Glomerular endothelial cell (primary cell): ENCODE measurements at regions not wholly inside any gene's neighbourhood (a gene's known extent, or its start where the extent isn't known, plus 50 kb on each side); places are given as distances from the start of the nearest gene placed in this dataset.

Experiments used
- DNase-seq: peaks from one replicate; pipeline ENCODE4 v3.0.0-alpha.2; 2011; ENCODE audit warnings: low read depth, low spot score; ENCODE audit errors: extremely low read depth

DNA sequence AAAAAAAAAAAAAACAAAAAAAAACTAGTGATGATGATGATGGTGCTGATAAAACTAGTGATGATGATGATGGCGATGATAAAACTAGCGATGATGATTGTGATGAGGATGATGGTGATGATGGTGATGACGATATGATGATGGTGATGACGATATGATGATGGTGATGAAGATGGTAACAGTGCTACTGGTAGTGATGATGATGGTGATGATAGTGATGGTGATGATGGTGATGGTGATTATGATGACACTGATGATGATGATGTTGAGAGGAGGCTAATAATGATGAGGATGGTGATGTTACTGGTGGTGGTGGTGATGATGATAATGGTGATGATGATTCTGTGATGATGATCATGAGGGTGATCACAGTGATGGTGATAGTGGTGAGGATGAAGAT, 345.5 kb upstream of the CDH4 start:
- no peak for DNase-seq

GRCh38 chr20:60913298-60913697, 338.8 kb upstream of the CDH4 start:
- DNase-seq, result no peak

DNA sequence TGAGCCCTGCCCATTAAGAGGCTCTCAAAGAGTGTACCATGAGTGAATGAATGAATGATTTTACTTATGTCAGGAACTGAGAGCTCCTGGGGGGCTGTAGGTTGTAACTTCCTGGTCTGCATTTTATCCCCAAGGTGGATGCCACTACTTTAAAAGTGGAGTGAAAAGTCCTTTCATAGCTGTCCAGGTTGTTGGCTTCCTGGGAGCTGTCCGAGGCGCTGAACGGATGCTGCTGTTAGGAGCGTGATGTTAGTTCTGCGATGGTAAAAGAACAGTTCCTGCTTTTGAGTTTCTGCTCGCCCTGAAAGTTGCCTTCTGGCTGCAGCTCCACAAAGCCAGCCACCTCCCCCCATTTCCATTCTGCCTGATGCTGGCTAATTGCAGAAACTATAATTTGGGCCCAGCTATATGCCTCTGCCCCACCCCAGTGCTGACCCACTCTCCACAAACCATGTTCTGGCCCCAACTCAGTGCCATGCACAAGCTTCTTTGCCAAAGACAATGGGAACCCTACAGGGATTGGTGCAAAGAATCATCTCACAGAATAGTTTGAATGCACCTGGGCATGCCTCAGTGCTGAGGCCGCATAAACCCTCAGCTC, 330.9 kb upstream of the CDH4 start:
- no peak for DNase-seq

- DNase-seq, result no peak
These were observed 325.2 kb upstream of the CDH4 start for GRCh38 chr20:60926831-60927230.

DNA sequence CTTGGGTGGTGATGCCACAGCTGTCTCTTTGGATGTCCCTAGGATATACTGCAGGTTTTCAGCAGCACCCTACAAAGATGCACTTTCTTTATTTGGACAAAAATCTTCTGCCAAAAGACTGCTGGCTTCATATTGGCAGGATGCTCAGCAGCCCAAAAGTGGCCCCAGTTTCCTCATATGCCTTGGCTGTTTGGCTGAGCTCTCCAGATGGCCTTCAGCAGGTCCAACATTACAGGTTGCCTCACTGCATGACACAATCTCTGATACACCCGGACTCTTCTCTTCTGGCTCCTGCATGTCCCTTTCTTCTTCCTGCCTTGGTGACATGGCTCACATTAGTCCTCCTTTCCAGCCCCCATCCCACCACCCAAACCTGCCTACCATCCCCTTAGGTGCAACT, 323.7 kb upstream of the CDH4 start:
- no peak for DNase-seq

DNA sequence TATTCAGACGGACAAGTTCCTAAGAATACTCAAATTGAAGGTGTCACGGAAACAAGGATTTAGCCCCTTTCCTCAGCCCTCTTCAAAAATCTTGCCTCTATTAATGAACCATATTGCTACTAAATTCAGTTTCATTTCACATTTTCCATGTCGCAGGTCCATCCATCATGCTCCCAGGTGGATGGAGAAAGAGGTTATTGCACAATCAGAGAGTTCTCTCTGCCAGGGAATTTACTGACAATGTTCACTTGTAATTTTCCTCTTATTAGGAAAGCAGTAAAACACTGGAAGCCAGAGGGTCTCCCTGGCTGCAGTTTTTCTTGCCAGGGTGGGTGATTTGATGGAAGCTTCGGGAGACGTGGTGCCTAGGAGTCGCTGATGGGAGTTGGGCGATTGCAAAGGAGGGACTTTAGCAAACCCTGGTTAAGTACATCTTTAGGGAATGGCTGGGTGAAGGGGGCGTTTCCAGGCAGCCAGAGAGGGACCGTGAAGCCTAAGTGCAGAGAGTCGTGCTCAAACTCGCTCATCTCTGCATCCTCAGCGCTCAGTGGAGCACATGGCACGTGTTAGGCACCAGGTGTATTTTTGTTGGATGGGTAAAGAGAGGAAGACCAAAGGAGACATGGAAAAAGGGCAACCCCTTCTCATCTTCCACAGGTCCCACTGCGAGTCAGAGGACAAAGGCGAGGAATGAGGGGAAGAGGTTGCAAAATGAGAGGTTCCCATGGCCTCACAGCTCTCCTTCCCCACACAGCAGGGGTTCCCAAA, 321.9 kb upstream of the CDH4 start:
- DNase-seq, result no peak

- DNase-seq, result no peak
These were observed 320.4 kb upstream of the CDH4 start for GRCh38 chr20:60931696-60932095.

- DNase-seq, result no peak
These were observed 317.3 kb upstream of the CDH4 start for GRCh38 chr20:60934724-60935123.

GRCh38 chr20:60935971-60936370, 316.1 kb upstream of the CDH4 start:
- DNase-seq, result no peak

- DNase-seq, result no peak
These were observed 314.5 kb upstream of the CDH4 start for GRCh38 chr20:60937585-60937984.

- DNase-seq, result no peak
These were observed 310.7 kb upstream of the CDH4 start for GRCh38 chr20:60941379-60941778.

GRCh38 chr20:60947819-60948218, 304.2 kb upstream of the CDH4 start:
- no peak for DNase-seq

GRCh38 chr20:60948224-60948623, 303.8 kb upstream of the CDH4 start:
- DNase-seq, result no peak

GRCh38 chr20:60950561-60950960, 301.5 kb upstream of the CDH4 start:
- no peak for DNase-seq

DNA sequence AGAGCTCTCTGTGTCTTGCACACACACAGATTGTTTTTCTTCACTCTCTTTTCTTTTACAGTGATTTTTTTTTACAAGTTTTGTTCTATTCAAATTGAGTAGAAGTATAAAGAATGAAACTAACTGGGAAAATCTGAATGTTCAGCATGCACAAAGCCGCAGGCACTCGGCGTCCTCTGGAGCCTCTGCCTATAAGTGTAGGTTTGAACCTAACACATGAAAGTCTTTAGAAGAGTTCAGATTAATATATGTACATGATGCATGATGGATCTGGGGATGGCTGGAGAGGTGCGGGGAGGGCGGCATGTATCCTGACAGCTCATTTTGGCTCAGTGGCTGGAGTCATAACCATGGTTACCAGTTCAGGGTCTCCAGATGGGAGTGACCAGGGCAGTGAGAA, 301.1 kb upstream of the CDH4 start:
- DNase-seq, result no peak

- no peak for DNase-seq
These were observed 299.2 kb upstream of the CDH4 start for GRCh38 chr20:60952861-60953260.

- DNase-seq, result no peak
These were observed 298.7 kb upstream of the CDH4 start for GRCh38 chr20:60953321-60953720.

DNA sequence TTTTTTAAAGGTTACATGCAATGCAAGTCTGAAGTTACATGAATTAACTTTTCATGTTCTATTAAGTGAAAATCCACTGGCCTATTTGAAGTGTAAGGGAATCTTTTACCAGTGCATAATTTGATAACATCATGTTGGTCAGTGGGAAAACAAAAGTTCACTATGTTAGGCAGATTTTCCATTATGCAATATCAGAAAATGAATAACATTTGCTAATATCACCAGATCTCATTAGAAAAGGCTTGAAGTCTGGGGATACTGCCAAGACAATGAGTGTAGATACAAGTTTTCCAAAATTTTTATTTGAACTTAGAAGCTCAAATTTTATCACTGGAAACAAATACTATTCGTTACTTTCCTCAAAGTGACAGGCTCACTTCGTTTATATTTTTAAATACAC, 296.4 kb upstream of the CDH4 start:
- DNase-seq, result no peak

- no peak for DNase-seq
These were observed 295.9 kb upstream of the CDH4 start for GRCh38 chr20:60956194-60956593.

GRCh38 chr20:60957621-60958020, 294.4 kb upstream of the CDH4 start:
- DNase-seq, result no peak

DNA sequence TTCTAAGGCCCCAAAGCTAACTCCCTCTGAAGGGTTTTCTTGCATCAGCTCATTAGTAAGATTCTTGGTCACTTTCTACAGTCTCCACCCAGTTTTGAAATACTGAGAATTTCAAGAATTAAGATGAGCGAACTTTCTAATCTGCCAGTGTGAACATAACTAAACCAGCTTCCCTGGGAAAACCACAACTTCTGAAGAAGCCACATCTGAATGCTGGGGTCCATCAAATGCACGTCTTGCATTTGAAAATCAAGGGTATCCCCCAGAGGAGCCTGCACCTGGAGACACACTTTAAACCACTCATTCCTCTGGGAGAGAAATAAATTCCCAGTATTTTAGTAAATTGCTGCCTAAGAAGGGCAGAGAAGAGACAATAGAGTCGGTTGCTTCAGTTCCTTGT, 292.1 kb upstream of the CDH4 start:
- DNase-seq, result no peak

GRCh38 chr20:60960500-60960899, 291.6 kb upstream of the CDH4 start:
- no peak for DNase-seq

- DNase-seq, result no peak
These were observed 290.5 kb upstream of the CDH4 start for GRCh38 chr20:60961551-60961950.
